PFSK-1 (cell line): ENCODE measurements at regions not wholly inside any gene's neighbourhood (a gene's known extent, or its start where the extent isn't known, plus 50 kb on each side); places are given as distances from the start of the nearest gene placed in this dataset.

Source experiments
- TAF1 ChIP-seq: IDR thresholded peaks from 2 replicates; pipeline ENCODE4 v1.6.1; 2012; ENCODE audit warnings: low read length, control low read depth, borderline replicate concordance; ENCODE audit not compliant: insufficient read depth
- TF ChIP-seq, protein P1 (sequence below), 2 experiments: IDR thresholded peaks; 2 replicates each; pipeline versions ENCODE4 v1.6.1 to v1.8.0; 2011 to 2012; ENCODE audit warnings: low read depth in 2 of 2, low read length in 2 of 2, control low read depth in 1 of 2, inconsistent platforms in 1 of 2, mild to moderate bottlenecking in 1 of 2, moderate library complexity in 1 of 2; ENCODE audit not compliant: insufficient read depth in 1 of 2

DNA sequence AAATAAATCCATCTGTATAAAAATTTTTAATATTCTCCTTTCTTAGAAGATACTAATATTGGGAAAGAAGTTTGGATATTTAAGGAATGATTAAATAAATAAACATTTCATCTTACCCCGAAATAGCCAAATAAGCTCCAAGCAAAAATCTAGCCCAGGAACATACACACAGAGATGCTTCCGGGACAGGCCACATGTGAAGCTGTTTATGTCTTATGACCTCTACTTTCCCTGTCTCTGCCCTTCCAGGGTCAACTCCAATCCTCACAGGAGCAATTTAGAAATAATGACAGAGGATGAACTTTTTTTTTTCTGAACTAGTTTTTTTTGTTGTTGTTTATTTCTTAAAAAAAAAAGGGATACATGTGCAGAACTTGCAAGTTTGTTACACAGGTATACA, 89.4 kb downstream of the BTG1 start:
- TF ChIP-seq, protein P1, sequence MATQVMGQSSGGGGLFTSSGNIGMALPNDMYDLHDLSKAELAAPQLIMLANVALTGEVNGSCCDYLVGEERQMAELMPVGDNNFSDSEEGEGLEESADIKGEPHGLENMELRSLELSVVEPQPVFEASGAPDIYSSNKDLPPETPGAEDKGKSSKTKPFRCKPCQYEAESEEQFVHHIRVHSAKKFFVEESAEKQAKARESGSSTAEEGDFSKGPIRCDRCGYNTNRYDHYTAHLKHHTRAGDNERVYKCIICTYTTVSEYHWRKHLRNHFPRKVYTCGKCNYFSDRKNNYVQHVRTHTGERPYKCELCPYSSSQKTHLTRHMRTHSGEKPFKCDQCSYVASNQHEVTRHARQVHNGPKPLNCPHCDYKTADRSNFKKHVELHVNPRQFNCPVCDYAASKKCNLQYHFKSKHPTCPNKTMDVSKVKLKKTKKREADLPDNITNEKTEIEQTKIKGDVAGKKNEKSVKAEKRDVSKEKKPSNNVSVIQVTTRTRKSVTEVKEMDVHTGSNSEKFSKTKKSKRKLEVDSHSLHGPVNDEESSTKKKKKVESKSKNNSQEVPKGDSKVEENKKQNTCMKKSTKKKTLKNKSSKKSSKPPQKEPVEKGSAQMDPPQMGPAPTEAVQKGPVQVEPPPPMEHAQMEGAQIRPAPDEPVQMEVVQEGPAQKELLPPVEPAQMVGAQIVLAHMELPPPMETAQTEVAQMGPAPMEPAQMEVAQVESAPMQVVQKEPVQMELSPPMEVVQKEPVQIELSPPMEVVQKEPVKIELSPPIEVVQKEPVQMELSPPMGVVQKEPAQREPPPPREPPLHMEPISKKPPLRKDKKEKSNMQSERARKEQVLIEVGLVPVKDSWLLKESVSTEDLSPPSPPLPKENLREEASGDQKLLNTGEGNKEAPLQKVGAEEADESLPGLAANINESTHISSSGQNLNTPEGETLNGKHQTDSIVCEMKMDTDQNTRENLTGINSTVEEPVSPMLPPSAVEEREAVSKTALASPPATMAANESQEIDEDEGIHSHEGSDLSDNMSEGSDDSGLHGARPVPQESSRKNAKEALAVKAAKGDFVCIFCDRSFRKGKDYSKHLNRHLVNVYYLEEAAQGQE (IDR thresholded peaks at IDR 0.05; ENCODE audit: insufficient read depth in 1 of 2, low read depth in 2 of 2, low read length in 2 of 2) = no peak
- TF ChIP-seq TAF1 = no peak
